Breast epithelium (tissue), 3 donors: ENCODE measurements at regions not wholly inside any gene's neighbourhood (a gene's known extent, or its start where the extent isn't known, plus 50 kb on each side); places are given as distances from the start of the nearest gene placed in this dataset.

Source experiments
- CTCF ChIP-seq, 3 donors: fragments of 450-650 bp; IDR thresholded peaks; one replicate each; pipeline ENCODE4 v1.5.1; 2016 to 2017; ENCODE audit warnings: antibody characterized with exemption in 3 of 3, mild to moderate bottlenecking in 3 of 3, moderate library complexity in 3 of 3
- POLR2A ChIP-seq: fragments of 450-650 bp; IDR thresholded peaks from one replicate; pipeline ENCODE4 v1.6.1; 2016; ENCODE audit warnings: antibody characterized with exemption, mild to moderate bottlenecking, moderate library complexity
- POLR2AphosphoS5 ChIP-seq, 3 donors: sonication (generic); formaldehyde crosslinking; IDR thresholded peaks; one replicate each; pipeline ENCODE4 v1.6.1; 2017; ENCODE audit warnings: antibody characterized with exemption in 3 of 3

- TF ChIP-seq CTCF (IDR thresholded peaks at IDR 0.05) (no peak), POLR2AphosphoS5 (IDR thresholded peaks at IDR 0.05) (no peak), POLR2A (no peak)
Measured at GRCh38 chr16:88303405-88303804, 79.4 kb upstream of the ZNF469 start.
